GM23338 (cell line): ENCODE measurements at regions not wholly inside any gene's neighbourhood (a gene's known extent, or its start where the extent isn't known, plus 50 kb on each side); places are given as distances from the start of the nearest gene placed in this dataset.

Experiments used
- ATAC-seq: fragments of 200-7000 bp; cut with Tn5 transposase; 3 replicates; pipeline ENCODE4 v1.9.1; 2020
- DNase-seq: peaks from one replicate; pipeline ENCODE4 v3.0.0-alpha.2; 2015; ENCODE audit warnings: low spot score
- H2AFZ ChIP-seq: fragments of 200-600 bp; sonication (generic); 2 replicates; pipeline ENCODE4 v1.8.0; 2016; ENCODE audit warnings: antibody characterized with exemption, mild to moderate bottlenecking, moderate library complexity
- H3F3A ChIP-seq: fragments of 200-600 bp; sonication (generic); replicated peaks from 2 replicates; pipeline ENCODE4 v1.8.0; 2017; ENCODE audit warnings: antibody characterized with exemption, mixed run types, low read depth
- H3K27ac ChIP-seq: fragments of 200-600 bp; sonication (generic); 2 replicates; pipeline ENCODE4 v1.6.1; 2016; ENCODE audit warnings: low read depth
- H3K27me3 ChIP-seq: fragments of 200-600 bp; sonication (generic); 2 replicates; pipeline ENCODE4 v1.8.0; 2016; ENCODE audit warnings: mild to moderate bottlenecking, mixed run types, moderate library complexity; ENCODE audit not compliant: insufficient read depth
- H3K36me3 ChIP-seq: fragments of 200-600 bp; sonication (generic); 2 replicates; pipeline ENCODE4 v1.8.0; 2016; ENCODE audit warnings: mild to moderate bottlenecking; ENCODE audit not compliant: insufficient read depth
- H3K4me1 ChIP-seq: fragments of 200-600 bp; sonication (generic); 2 replicates; pipeline ENCODE4 v1.8.0; 2016; ENCODE audit warnings: mild to moderate bottlenecking, moderate library complexity; ENCODE audit not compliant: insufficient read depth
- H3K4me2 ChIP-seq: fragments of 200-600 bp; sonication (generic); 2 replicates; pipeline ENCODE4 v1.7.1; 2017; ENCODE audit warnings: mixed run types
- H3K4me3 ChIP-seq: fragments of 200-600 bp; sonication (generic); 2 replicates; pipeline ENCODE4 v1.6.1; 2016; ENCODE audit warnings: mixed run types
- H3K79me2 ChIP-seq: fragments of 200-600 bp; sonication (generic); replicated peaks from 2 replicates; pipeline ENCODE4 v1.8.0; 2017; ENCODE audit warnings: mild to moderate bottlenecking; ENCODE audit not compliant: insufficient read depth
- H3K9me2 ChIP-seq: fragments of 200-600 bp; sonication (generic); 2 replicates; pipeline ENCODE4 v1.8.0; 2017; ENCODE audit not compliant: insufficient read depth
- H4K20me1 ChIP-seq: fragments of 200-600 bp; sonication (generic); replicated peaks from 2 replicates; pipeline ENCODE4 v1.8.0; 2017; ENCODE audit warnings: mild to moderate bottlenecking; ENCODE audit not compliant: insufficient read depth
- H3K27ac Mint-ChIP-seq: 2 replicates; pipeline ENCODE4 v1.8.0; 2020; ENCODE audit warnings: inconsistent platforms, mild to moderate bottlenecking, moderate library complexity, mixed read lengths
- H3K27me3 Mint-ChIP-seq: 3 replicates; pipeline ENCODE4 v1.8.0; 2022; ENCODE audit warnings: low read depth, mild to moderate bottlenecking, moderate library complexity, mixed read lengths, inconsistent platforms; ENCODE audit not compliant: insufficient read depth, poor library complexity
- H3K36me3 Mint-ChIP-seq: 3 replicates; pipeline ENCODE4 v1.8.0; 2021; ENCODE audit warnings: low read depth, mild to moderate bottlenecking, inconsistent platforms, moderate library complexity, mixed read lengths
- H3K4me1 Mint-ChIP-seq: 3 replicates; pipeline ENCODE4 v1.8.0; 2020; ENCODE audit warnings: mild to moderate bottlenecking, inconsistent platforms, mixed read lengths
- H3K4me3 Mint-ChIP-seq: 3 replicates; pipeline ENCODE4 v1.8.0; 2021; ENCODE audit warnings: moderate library complexity, mild to moderate bottlenecking, inconsistent platforms, mixed read lengths
- H3K9me3 Mint-ChIP-seq: 3 replicates; pipeline ENCODE4 v1.8.0; 2020; ENCODE audit warnings: moderate library complexity, mild to moderate bottlenecking, inconsistent platforms, mixed read lengths
- CREB1 ChIP-seq: fragments of 250-450 bp; sonication (Bioruptor Pico); IDR thresholded peaks from 2 replicates; pipeline ENCODE4 v1.5.0; 2020; ENCODE audit warnings: low read depth, mild to moderate bottlenecking, moderate library complexity
- NANOG ChIP-seq: IDR thresholded peaks from 2 replicates; pipeline ENCODE4 v1.6.1; 2016; ENCODE audit warnings: antibody characterized with exemption, borderline replicate concordance
- POLR2AphosphoS5 ChIP-seq: IDR thresholded peaks from 2 replicates; pipeline ENCODE4 v1.6.1; 2016; ENCODE audit warnings: antibody characterized with exemption, low read depth
- ZNF114 ChIP-seq: fragments of 250-450 bp; sonication (Bioruptor Pico); IDR thresholded peaks from 2 replicates; pipeline ENCODE4 v1.5.0; 2020; ENCODE audit warnings: mild to moderate bottlenecking, moderate library complexity
- TF ChIP-seq, protein P1 (sequence below): IDR thresholded peaks from one replicate; pipeline ENCODE4 v1.6.1; 2018; ENCODE audit warnings: antibody characterized with exemption; ENCODE audit not compliant: unreplicated experiment
- TF ChIP-seq, protein P2 (sequence below), 2 experiments: fragments of 200-600 bp in 1 of 2; sonication (generic) in 1 of 2; conservative IDR thresholded peaks; 2 replicates each; pipeline versions ENCODE4 v1.5.1 to v1.6.1; 2016 to 2017; ENCODE audit warnings: antibody characterized with exemption in 2 of 2, low read depth in 2 of 2, mild to moderate bottlenecking in 2 of 2, moderate library complexity in 1 of 2

DNA sequence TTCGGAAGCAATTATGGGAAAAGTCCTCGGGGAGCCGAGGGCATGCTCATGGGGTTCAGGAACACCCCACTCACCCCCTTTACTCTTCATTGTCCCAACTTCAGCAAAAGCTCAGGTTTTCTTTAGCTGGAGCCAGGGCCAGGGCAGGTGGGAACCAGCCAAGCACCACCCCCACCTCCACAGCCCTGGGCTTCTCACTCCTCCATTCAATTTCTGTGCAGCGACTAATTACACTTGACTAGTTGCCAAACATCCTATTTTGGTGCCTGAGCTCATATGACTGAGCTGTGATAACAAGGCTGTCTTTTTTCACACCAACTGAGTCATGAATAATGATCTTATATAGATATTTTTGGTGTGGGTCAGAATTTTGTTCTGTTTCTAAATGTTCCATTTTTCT, 257.2 kb upstream of the AJAP1 start:
- Histone ChIP-seq H3K79me2 (no peaks in the 10 kb centered on the region), H3K4me3 (no peak overlapping the region), H3K4me2 (no peak overlapping the region), H2AFZ (no peak overlapping the region), H3K36me3 (no peaks in the 10 kb centered on the region), H3K27ac (no peak overlapping the region), H3K4me1 (no peaks in the 10 kb centered on the region), H3K9me2 (no peaks in the 10 kb centered on the region), H3F3A (no peaks in the 10 kb centered on the region), H3K27me3 (no peaks in the 10 kb centered on the region), H4K20me1 (no peaks in the 10 kb centered on the region)
- H3K27me3 Mint-ChIP-seq: peaks cover 6% of the 10 kb centered on the region
- H3K4me3 Mint-ChIP-seq: no peak overlapping the region
- peaks cover 50% of the 10 kb centered on the region for H3K36me3 Mint-ChIP-seq
- TF ChIP-seq, protein P1, sequence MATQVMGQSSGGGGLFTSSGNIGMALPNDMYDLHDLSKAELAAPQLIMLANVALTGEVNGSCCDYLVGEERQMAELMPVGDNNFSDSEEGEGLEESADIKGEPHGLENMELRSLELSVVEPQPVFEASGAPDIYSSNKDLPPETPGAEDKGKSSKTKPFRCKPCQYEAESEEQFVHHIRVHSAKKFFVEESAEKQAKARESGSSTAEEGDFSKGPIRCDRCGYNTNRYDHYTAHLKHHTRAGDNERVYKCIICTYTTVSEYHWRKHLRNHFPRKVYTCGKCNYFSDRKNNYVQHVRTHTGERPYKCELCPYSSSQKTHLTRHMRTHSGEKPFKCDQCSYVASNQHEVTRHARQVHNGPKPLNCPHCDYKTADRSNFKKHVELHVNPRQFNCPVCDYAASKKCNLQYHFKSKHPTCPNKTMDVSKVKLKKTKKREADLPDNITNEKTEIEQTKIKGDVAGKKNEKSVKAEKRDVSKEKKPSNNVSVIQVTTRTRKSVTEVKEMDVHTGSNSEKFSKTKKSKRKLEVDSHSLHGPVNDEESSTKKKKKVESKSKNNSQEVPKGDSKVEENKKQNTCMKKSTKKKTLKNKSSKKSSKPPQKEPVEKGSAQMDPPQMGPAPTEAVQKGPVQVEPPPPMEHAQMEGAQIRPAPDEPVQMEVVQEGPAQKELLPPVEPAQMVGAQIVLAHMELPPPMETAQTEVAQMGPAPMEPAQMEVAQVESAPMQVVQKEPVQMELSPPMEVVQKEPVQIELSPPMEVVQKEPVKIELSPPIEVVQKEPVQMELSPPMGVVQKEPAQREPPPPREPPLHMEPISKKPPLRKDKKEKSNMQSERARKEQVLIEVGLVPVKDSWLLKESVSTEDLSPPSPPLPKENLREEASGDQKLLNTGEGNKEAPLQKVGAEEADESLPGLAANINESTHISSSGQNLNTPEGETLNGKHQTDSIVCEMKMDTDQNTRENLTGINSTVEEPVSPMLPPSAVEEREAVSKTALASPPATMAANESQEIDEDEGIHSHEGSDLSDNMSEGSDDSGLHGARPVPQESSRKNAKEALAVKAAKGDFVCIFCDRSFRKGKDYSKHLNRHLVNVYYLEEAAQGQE: no peak
- TF ChIP-seq ZNF114: no peak
- no peak for TF ChIP-seq CREB1 (CRISPR knock-in tag)
- H3K27ac Mint-ChIP-seq: no peak overlapping the region
- H3K4me1 Mint-ChIP-seq: peaks cover 3% of the 10 kb centered on the region; the same call in 1 of the 3 replicates
- H3K9me3 Mint-ChIP-seq: peaks cover 99% of the 10 kb centered on the region
- no peak for ATAC-seq
- no peak for DNase-seq

DNA sequence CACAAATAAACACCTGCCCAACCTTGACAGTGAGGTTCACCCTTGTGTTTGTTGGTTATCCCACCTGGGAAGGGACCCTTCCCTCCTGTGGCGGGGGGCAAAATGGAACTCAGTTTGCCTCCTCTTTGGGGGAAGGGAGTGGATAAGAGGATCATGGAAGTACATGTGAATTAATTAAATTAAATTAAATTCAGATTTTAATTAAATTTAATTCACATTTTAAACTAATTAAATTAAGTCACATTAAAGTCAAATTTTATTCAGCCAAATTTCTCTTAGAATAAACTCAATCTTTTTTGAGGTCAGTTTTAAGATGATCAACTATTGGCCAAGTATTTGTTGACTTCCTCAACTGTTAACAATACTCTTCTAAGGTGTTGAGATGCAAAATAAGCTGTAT, 252.4 kb upstream of the AJAP1 start:
- Mint-ChIP-seq H3K4me3 (no peak overlapping the region), H3K9me3 (peaks cover 97% of the 10 kb centered on the region), H3K27ac (no peak overlapping the region), H3K36me3 (peaks cover 26% of the 10 kb centered on the region), H3K27me3 (peaks cover 6% of the 10 kb centered on the region), H3K4me1 (no peaks in the 10 kb centered on the region)
- Histone ChIP-seq H4K20me1 (no peaks in the 10 kb centered on the region), H3K4me1 (no peaks in the 10 kb centered on the region), H3K4me2 (no peak overlapping the region), H3K4me3 (no peak overlapping the region), H3K27me3 (no peaks in the 10 kb centered on the region), H3K79me2 (no peaks in the 10 kb centered on the region), H3F3A (no peaks in the 10 kb centered on the region), H3K36me3 (no peaks in the 10 kb centered on the region), H3K27ac (no peak overlapping the region), H2AFZ (no peak overlapping the region), H3K9me2 (no peaks in the 10 kb centered on the region)
- no peak for DNase-seq
- no peak for ATAC-seq
- TF ChIP-seq POLR2AphosphoS5 (no peak), NANOG (no peak), ZNF114 (no peak), CREB1 (CRISPR knock-in tag) (no peak)
- TF ChIP-seq, protein P2, sequence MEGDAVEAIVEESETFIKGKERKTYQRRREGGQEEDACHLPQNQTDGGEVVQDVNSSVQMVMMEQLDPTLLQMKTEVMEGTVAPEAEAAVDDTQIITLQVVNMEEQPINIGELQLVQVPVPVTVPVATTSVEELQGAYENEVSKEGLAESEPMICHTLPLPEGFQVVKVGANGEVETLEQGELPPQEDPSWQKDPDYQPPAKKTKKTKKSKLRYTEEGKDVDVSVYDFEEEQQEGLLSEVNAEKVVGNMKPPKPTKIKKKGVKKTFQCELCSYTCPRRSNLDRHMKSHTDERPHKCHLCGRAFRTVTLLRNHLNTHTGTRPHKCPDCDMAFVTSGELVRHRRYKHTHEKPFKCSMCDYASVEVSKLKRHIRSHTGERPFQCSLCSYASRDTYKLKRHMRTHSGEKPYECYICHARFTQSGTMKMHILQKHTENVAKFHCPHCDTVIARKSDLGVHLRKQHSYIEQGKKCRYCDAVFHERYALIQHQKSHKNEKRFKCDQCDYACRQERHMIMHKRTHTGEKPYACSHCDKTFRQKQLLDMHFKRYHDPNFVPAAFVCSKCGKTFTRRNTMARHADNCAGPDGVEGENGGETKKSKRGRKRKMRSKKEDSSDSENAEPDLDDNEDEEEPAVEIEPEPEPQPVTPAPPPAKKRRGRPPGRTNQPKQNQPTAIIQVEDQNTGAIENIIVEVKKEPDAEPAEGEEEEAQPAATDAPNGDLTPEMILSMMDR (conservative IDR thresholded peaks at IDR 0.05; ENCODE audit: low read depth in 2 of 2): no peak
- TF ChIP-seq, protein P1: no peak
